ENCODE measurements at regions not wholly inside any gene's neighbourhood (a gene's known extent, or its start where the extent isn't known, plus 50 kb on each side); places are given as distances from the start of the nearest gene placed in this dataset.

DNA sequence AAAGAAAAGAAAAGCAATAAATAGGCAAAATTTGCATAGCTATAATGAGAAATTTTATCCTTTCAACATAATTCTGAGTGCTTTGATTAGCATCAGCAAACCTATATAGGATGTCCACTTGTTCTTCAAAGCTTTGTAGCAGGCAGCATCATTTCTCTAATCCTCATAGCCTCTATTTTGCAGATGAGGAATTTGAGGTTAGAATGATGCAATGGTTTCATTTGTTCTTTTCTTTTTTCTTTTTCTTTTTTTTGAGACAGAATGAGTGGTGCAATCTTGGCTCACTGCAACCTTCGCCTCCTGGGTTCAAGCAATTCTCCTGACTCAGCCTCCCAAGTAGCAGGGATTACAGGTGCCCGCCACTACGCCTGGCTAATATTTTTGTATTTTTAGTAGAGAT is 594.4 kb downstream of the TOX3 start:
- DNase-seq (no peak), ATAC-seq (no peak)
- POLR2A ChIA-PET, result no interaction called here
- Mint-ChIP-seq H3K4me3 (no peak overlapping the region), H3K9me3 (peaks cover 0 to 5% (median 0%) of the 10 kb centered on the region in 9 donors), H3K36me3 (no peaks in the 10 kb centered on the region), H3K27ac (no peak overlapping the region), H3K4me1 (no peaks in the 10 kb centered on the region), H3K27me3 (peaks cover 0 to 2% (median 0%) of the 10 kb centered on the region in 5 donors)

DNA sequence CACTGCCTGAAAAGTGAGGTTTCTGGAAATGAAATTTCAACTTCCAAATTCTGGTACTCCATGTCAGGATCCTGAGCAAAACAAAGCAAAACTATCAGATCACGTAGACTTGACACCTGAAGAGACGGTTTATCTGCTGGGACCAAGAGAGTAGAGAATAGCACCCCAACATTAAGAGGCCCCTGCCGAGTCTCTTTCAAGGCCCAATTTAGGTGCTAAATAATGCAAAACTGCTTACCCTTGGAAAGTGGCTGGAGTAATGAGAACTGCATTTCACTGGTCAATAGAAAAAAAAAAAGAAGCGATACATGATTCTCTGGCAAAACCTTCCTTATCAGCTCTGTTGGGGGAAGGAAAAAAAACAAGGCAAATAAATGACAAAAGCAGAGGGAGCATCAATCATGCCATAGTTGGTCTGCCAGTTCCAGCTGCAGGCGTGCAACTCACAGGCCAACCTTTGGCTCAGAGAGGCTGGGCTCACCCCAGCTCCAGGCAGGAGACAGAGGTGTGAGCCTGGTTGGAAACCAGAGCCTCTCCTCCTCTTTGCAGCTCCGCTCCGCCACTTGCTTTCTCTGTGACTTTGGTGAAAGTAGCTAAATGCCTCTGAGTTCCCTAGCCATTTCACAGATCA is 595.2 kb downstream of the TOX3 start:
- no peak overlapping the region for H3K27ac Mint-ChIP-seq
- H3K27me3 Mint-ChIP-seq, result peaks cover 0 to 2% (median 0%) of the 10 kb centered on the region in 5 donors
- no peaks in the 10 kb centered on the region for H3K4me1 Mint-ChIP-seq
- no peak overlapping the region for H3K4me3 Mint-ChIP-seq
- no peaks in the 10 kb centered on the region for H3K36me3 Mint-ChIP-seq
- no peak for ATAC-seq
- POLR2A ChIA-PET, result no interaction called here
- DNase-seq, result no peak
- H3K9me3 Mint-ChIP-seq, result peaks cover 0 to 5% (median 0%) of the 10 kb centered on the region in 9 donors

DNA sequence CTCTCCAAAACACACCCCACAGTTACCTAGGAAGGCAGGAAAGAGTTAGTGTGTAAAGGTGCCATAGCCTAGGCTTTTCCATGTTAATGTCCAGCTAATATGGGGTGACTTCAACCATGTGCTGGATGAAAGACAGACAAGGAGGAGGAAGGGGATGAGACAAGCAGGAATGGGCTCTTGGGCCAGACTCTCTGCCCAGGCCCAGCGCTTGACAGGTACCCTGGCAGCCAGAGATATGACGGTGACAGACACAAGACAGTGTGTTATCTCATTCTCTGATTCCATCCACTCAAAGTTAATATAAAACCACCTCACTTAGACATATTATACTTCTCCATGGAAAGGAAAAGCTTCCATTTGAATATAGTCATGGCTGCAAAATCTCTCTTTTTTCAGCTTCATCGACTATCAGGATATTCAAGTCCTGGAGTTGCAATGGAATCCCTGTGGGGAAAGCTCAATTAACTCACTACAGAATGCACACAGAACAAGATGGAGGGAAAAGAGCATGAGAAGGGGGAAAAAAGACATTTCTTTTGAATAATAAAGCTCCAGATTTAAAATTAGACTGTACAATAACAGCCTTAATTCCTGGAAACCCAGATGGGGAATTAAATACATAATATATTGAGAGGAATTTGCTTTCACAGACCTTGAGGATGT is 596.7 kb downstream of the TOX3 start:
- H3K4me1 Mint-ChIP-seq, result no peaks in the 10 kb centered on the region
- DNase-seq, result no peak
- H3K27ac Mint-ChIP-seq, result no peak overlapping the region
- POLR2A ChIA-PET, result no interaction called here
- no peak for ATAC-seq
- H3K4me3 Mint-ChIP-seq, result no peak overlapping the region
- H3K36me3 Mint-ChIP-seq, result no peaks in the 10 kb centered on the region
- H3K9me3 Mint-ChIP-seq, result peaks cover 0 to 4% (median 0%) of the 10 kb centered on the region in 9 donors
- peaks cover 0 to 2% (median 0%) of the 10 kb centered on the region in 5 donors for H3K27me3 Mint-ChIP-seq

DNA sequence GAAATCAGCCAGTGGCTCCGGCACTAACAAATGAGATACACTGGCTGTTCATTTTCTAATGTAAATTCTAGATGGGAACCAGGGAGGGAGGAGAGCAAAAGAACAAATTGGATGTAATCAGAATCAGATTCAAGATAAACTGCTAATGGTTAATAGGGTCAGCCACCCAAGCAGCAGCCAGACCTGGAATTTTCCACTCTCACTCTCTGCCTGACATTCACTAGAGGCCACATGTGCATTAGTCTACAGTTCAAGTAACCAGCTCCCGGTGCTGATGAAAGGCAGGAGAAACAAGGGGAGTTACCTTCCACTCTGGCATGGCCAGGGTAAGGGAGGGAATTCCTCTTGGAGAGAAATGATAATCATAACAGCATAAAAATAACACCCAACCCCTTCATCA is 597.7 kb downstream of the TOX3 start:
- peaks cover 0 to 1% (median 0%) of the 10 kb centered on the region in 5 donors for H3K27me3 Mint-ChIP-seq
- H3K9me3 Mint-ChIP-seq, result peaks cover 0 to 3% (median 0%) of the 10 kb centered on the region in 9 donors
- no peaks in the 10 kb centered on the region for H3K36me3 Mint-ChIP-seq
- no peak overlapping the region for H3K27ac Mint-ChIP-seq
- POLR2A ChIA-PET, result no interaction called here
- DNase-seq (no peak), ATAC-seq (no peak)
- H3K4me1 Mint-ChIP-seq, result no peaks in the 10 kb centered on the region
- no peak overlapping the region for H3K4me3 Mint-ChIP-seq

DNA sequence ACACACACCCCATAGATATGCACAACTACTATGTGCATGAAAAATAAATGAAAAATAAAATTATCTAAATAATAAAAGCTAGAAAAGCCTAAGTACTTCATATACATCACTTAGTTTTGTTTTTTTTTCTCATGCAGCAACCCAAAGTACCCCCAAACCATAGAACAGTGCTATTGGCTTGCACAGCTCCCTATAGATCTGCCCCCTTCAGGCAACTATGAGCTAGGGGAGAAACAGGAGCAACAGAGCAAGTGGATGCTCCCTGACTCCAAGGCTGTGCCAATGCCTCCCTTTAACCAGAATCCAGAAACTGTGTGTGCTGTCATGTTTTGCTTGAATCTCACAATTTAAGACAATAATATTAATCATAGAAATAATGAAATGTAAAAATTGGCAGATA is 605.5 kb downstream of the TOX3 start:
- POLR2A ChIA-PET, result no interaction called here
- H3K4me1 Mint-ChIP-seq, result peaks cover 0 to 3% (median 0%) of the 10 kb centered on the region in 4 donors

DNA sequence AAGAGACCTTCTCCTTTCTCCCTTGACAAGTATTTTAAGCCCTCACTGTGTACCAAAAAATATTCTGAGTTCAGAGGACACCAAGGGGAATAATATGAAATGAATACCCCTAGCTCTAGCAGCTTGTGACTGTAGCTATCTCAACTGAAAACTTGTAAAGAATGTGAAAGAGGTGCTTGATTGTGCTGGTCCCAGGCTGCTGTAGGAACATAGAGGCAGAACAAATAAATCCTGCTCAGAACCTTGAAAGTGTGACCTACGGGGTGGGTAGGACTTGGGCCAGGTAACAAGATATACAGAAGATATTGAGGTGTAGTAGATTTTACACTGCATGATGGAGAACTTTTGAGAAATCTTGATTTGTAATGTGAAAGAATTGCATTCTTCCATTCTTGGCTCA is 606.8 kb downstream of the TOX3 start:
- ATAC-seq (no peak), DNase-seq (no peak)
- no peak overlapping the region for H3K27ac Mint-ChIP-seq
- POLR2A ChIA-PET, result no interaction called here
- no peaks in the 10 kb centered on the region for H3K27me3 Mint-ChIP-seq
- H3K4me1 Mint-ChIP-seq, result peaks cover 0 to 3% (median 0%) of the 10 kb centered on the region in 4 donors
- no peak overlapping the region for H3K4me3 Mint-ChIP-seq
- no peaks in the 10 kb centered on the region for H3K36me3 Mint-ChIP-seq
- peaks cover 0 to 31% (median 7%) of the 10 kb centered on the region in 9 donors for H3K9me3 Mint-ChIP-seq

More for the DNA sequence above, 605.5 kb downstream of the TOX3 start:
- H3K9me3 Mint-ChIP-seq, result peaks cover 0 to 23% (median 6%) of the 10 kb centered on the region in 9 donors
- no peaks in the 10 kb centered on the region for H3K36me3 Mint-ChIP-seq
- H3K4me3 Mint-ChIP-seq, result no peak overlapping the region
- no peaks in the 10 kb centered on the region for H3K27me3 Mint-ChIP-seq
- ATAC-seq (no peak), DNase-seq (no peak)
- no peak overlapping the region for H3K27ac Mint-ChIP-seq

DNA sequence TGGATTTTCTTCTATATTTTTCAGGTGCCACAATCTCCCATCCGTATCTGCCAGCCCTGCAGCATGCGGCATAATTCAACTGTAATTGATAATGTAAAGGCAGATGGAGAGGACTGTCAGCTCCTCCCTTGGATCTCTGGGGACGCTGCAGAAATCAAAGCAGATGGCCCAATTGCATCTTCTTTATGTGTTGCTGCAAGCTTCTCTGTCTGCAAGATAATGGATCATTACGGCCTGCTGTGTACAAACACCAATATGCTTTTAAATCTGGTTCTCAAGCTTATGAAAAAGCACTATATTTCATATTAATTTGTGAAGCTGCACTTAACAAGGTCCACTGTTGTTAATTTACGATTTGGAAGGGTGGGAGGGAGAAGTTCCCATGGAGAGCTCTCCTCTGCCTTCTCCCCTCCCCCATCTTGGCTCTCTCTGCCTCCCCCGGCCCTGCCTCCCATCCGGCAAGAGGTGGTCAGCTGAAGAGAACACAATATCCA is 607.5 kb downstream of the TOX3 start:
- H3K4me1 Mint-ChIP-seq, result peaks cover 0 to 3% (median 0%) of the 10 kb centered on the region in 4 donors
- peaks cover under 1 to 31% (median 8%) of the 10 kb centered on the region in 9 donors for H3K9me3 Mint-ChIP-seq
- DNase-seq (no peak), ATAC-seq (no peak)
- POLR2A ChIA-PET, result no interaction called here
- no peak overlapping the region for H3K27ac Mint-ChIP-seq
- H3K36me3 Mint-ChIP-seq, result no peaks in the 10 kb centered on the region
- H3K27me3 Mint-ChIP-seq, result no peaks in the 10 kb centered on the region
- H3K4me3 Mint-ChIP-seq, result no peak overlapping the region

DNA sequence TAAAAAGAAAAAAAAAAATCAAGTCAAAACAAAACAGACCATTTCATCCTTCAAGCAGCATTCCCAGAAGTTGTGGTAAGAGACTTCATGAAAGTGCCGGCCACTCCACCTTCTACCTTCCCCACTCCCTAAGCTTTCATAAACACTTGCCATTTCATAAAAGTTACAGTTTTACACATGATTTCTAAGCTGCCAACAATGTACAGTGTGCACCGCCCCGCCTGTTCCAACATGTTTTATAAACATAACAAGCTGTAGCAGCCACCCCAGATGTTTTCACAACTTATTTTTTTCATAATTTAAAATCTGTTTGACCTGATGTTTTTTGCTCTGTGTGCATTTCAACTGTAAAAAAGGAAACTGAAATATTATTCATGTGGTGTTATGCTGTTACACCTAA is 608.1 kb downstream of the TOX3 start:
- DNase-seq (no peak), ATAC-seq (no peak)
- H3K4me1 Mint-ChIP-seq, result peaks cover 0 to 3% (median 0%) of the 10 kb centered on the region in 4 donors
- peaks cover 5 to 31% (median 9%) of the 10 kb centered on the region in 9 donors for H3K9me3 Mint-ChIP-seq
- no peaks in the 10 kb centered on the region for H3K36me3 Mint-ChIP-seq
- no peaks in the 10 kb centered on the region for H3K27me3 Mint-ChIP-seq
- no peak overlapping the region for H3K4me3 Mint-ChIP-seq
- POLR2A ChIA-PET, result no interaction called here
- no peak overlapping the region for H3K27ac Mint-ChIP-seq

DNA sequence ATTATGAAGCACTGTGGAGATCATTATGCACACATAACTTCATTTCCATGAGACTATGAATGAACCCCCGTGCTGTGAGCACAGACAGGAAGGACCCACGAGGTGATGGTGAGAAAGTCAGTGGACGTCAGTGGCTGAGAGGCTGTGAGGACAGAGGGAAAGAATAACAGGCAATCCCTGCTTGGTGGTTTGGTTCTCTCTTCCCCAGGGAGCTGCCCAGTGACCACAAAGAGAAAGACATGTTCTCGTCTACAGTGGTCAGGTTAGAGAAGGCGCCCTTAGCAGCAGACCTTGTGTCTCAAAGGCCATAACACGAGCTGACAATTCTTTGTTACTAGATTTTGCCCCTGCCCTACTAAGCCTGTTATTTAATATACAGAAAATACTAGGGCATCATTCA is 609.2 kb downstream of the TOX3 start:
- Mint-ChIP-seq H3K27ac (no peak overlapping the region), H3K36me3 (no peaks in the 10 kb centered on the region), H3K4me1 (peaks cover 0 to 3% (median 0%) of the 10 kb centered on the region in 4 donors), H3K4me3 (no peak overlapping the region), H3K9me3 (peaks cover 5 to 33% (median 8%) of the 10 kb centered on the region in 9 donors), H3K27me3 (no peaks in the 10 kb centered on the region)
- POLR2A ChIA-PET, result no interaction called here
- DNase-seq, result no peak
- ATAC-seq, result no peak

DNA sequence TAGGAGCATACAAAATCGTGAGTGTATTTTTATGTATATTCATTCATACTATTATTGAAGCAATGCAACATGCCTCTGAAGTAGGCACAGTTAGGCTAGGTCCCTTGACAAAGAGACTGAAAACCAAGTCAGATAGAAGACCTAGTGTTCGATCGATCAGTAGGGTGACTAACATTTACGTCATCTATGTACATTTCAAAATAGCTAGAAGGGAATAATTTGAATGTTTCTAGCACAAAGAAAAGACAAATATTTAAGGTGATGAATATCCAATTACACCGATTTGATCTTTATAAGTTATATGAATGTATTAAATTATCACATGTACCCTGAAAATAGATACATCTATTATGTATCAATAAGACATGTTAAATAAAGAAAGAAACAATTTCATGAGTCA is 610.1 kb downstream of the TOX3 start:
- POLR2A ChIA-PET, result no interaction called here
- DNase-seq (no peak), ATAC-seq (no peak)
- H3K36me3 Mint-ChIP-seq, result no peaks in the 10 kb centered on the region
- H3K4me3 Mint-ChIP-seq, result no peak overlapping the region
- no peaks in the 10 kb centered on the region for H3K27me3 Mint-ChIP-seq
- peaks cover 0 to 3% (median 0%) of the 10 kb centered on the region in 4 donors for H3K4me1 Mint-ChIP-seq
- H3K27ac Mint-ChIP-seq, result no peak overlapping the region
- H3K9me3 Mint-ChIP-seq, result peaks cover 5 to 41% (median 9%) of the 10 kb centered on the region in 9 donors

DNA sequence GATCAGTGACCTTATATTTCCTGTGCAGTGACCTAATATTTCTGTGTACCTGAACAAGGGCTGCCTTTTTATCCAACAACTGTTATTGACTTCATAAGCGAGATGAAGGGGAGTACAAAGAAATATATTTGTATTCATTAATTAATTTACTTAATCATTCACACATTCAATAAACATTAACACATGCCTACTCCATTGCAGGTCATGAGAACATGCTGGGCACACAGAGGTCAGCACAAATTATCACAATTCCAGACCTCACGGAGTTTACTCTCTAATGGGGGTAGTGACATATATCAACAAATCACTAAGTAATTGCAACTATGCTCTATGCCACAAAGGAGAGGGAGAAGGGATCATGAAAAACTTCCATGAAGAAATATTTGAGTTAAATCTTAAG is 614.6 kb downstream of the TOX3 start:
- Mint-ChIP-seq H3K36me3 (no peaks in the 10 kb centered on the region), H3K4me1 (peaks cover 0 to 3% (median 0%) of the 10 kb centered on the region in 4 donors)

DNA sequence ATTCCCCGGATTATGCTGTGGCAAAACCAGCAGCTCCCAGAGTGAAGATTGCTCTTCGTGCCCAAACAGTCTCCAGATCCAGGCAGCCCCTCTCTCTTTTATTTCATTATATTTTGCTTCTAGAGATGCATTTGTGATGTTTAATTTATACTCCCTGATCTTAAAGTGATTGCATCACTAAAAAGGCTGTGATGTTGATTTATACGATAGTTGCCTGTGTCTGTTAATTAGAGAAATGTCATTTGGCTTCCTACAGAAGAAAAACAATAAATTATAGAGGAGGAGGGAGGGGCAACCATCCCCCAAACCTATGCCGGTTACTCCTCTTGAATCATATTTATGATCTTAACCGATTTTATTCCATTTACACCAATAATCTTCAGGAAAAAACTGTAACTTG is 615.3 kb downstream of the TOX3 start:
- no peaks in the 10 kb centered on the region for H3K36me3 Mint-ChIP-seq
- no peak for DNase-seq
- POLR2A ChIA-PET, result no interaction called here
- ATAC-seq, result no peak
- H3K27me3 Mint-ChIP-seq, result no peaks in the 10 kb centered on the region
- H3K9me3 Mint-ChIP-seq, result peaks cover 0 to 28% (median 10%) of the 10 kb centered on the region in 9 donors
- H3K4me3 Mint-ChIP-seq, result no peak overlapping the region
- H3K27ac Mint-ChIP-seq, result no peak overlapping the region
- H3K4me1 Mint-ChIP-seq, result no peaks in the 10 kb centered on the region

More for the DNA sequence above, 614.6 kb downstream of the TOX3 start:
- Mint-ChIP-seq H3K27ac (no peak overlapping the region), H3K4me3 (no peak overlapping the region), H3K27me3 (no peaks in the 10 kb centered on the region), H3K9me3 (peaks cover 2 to 34% (median 11%) of the 10 kb centered on the region in 9 donors)
- POLR2A ChIA-PET, result no interaction called here
- DNase-seq (no peak), ATAC-seq (no peak)

DNA sequence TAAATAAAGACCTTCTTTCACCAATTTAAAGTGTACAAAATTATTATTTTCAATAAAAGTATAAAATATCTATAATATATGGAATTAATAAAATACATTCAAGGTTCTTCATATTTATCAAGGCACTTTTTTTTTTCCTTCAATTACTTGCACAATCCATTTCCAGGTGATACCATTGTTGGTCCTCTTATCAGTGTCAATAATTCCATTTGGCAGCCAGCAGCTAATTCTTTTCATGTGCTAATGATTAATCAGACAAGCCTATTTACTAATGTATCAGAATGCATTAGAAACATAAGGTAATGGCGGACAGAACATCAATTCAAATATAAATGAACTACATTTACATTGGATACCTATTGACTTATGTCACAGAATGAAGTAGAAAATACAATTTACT is 622.2 kb downstream of the TOX3 start:
- DNase-seq (no peak), ATAC-seq (no peak)
- peaks cover 0 to 16% (median 4%) of the 10 kb centered on the region in 9 donors for H3K9me3 Mint-ChIP-seq
- H3K4me1 Mint-ChIP-seq, result no peaks in the 10 kb centered on the region
- POLR2A ChIA-PET, result no interaction called here
- no peaks in the 10 kb centered on the region for H3K36me3 Mint-ChIP-seq
- H3K27ac Mint-ChIP-seq, result no peak overlapping the region
- H3K27me3 Mint-ChIP-seq, result no peaks in the 10 kb centered on the region
- H3K4me3 Mint-ChIP-seq, result no peak overlapping the region
